CD14-positive monocyte (primary cell): ENCODE measurements at regions not wholly inside any gene's neighbourhood (a gene's known extent, or its start where the extent isn't known, plus 50 kb on each side); places are given as distances from the start of the nearest gene placed in this dataset.

Source experiments
- DNase-seq, 3 donors: peaks; one replicate each; pipeline ENCODE4 v3.0.0-alpha.2; 2011 to 2022
- H2AFZ ChIP-seq: 2 replicates; pipeline ENCODE4 v1.6.0; 2012; ENCODE audit warnings: mild to moderate bottlenecking, low read depth, low read length, inconsistent platforms; ENCODE audit not compliant: insufficient read depth, poor library complexity, severe bottlenecking
- H3K27ac ChIP-seq, 2 donors: 1 replicate in 1 of 2; 2 replicates in 1 of 2; pipeline ENCODE4 v1.5.1; 2012 to 2013; ENCODE audit warnings: low read length in 2 of 2, control low read depth in 1 of 2, inconsistent platforms in 1 of 2, low read depth in 1 of 2, mild to moderate bottlenecking in 1 of 2
- H3K27me3 ChIP-seq, 2 donors: one replicate each; pipeline versions ENCODE4 v1.6.0 to v1.6.1; 2011 to 2013; ENCODE audit warnings: low read length in 2 of 2; ENCODE audit not compliant: control insufficient read depth in 2 of 2, insufficient read depth in 2 of 2
- H3K36me3 ChIP-seq, 2 donors: replicated peaks in 1 of 2; 1 replicate in 1 of 2; 2 replicates in 1 of 2; pipeline versions ENCODE4 v1.5.1 to v1.6.1; 2012 to 2013; ENCODE audit warnings: low read length in 2 of 2, control low read depth in 1 of 2, inconsistent platforms in 1 of 2, mild to moderate bottlenecking in 1 of 2; ENCODE audit not compliant: insufficient read depth in 2 of 2, control insufficient read depth in 1 of 2
- H3K4me1 ChIP-seq, 2 donors: 1 replicate in 1 of 2; 2 replicates in 1 of 2; pipeline versions ENCODE4 v1.5.1 to v1.6.1; 2012 to 2013; ENCODE audit warnings: low read length in 2 of 2, control low read depth in 1 of 2, inconsistent platforms in 1 of 2, mild to moderate bottlenecking in 1 of 2, moderate library complexity in 1 of 2; ENCODE audit not compliant: insufficient read depth in 2 of 2, control insufficient read depth in 1 of 2
- H3K4me2 ChIP-seq: replicated peaks from 2 replicates; pipeline ENCODE3; 2012; ENCODE audit warnings: low read length, moderate library complexity, mild to moderate bottlenecking; ENCODE audit not compliant: poor library complexity, severe bottlenecking; ENCODE audit errors: extremely low read depth
- H3K4me3 ChIP-seq, 3 experiments: fragments of 200-600 bp in 1 of 3; sonication (generic) in 1 of 3; replicated peaks in 1 of 3; 1 replicate in 2 of 3; 2 replicates in 1 of 3; pipeline ENCODE4 v1.5.1; 2011 to 2013; ENCODE audit warnings: low read length in 3 of 3, mild to moderate bottlenecking in 3 of 3, control low read depth in 2 of 3, low read depth in 2 of 3, inconsistent platforms in 1 of 3, moderate library complexity in 1 of 3
- H3K79me2 ChIP-seq: 2 replicates; pipeline ENCODE4 v1.6.0; 2012; ENCODE audit warnings: mild to moderate bottlenecking, control low read depth, inconsistent platforms, low read length, moderate library complexity; ENCODE audit not compliant: insufficient read depth
- H3K9ac ChIP-seq: 2 replicates; pipeline ENCODE4 v1.6.0; 2017; ENCODE audit warnings: low read length, mild to moderate bottlenecking; ENCODE audit not compliant: insufficient read depth, poor library complexity, severe bottlenecking
- H3K9me3 ChIP-seq, 2 donors: replicated peaks in 1 of 2; 1 replicate in 1 of 2; 2 replicates in 1 of 2; pipeline versions ENCODE4 v1.5.1 to v1.6.1; 2012 to 2013; ENCODE audit warnings: low read length in 2 of 2, control low read depth in 1 of 2; ENCODE audit not compliant: control insufficient read depth in 1 of 2, insufficient read depth in 1 of 2
- H4K20me1 ChIP-seq: 2 replicates; pipeline ENCODE4 v1.6.0; 2012; ENCODE audit warnings: mild to moderate bottlenecking, low read length, control low read depth, moderate library complexity; ENCODE audit not compliant: insufficient read depth
- H3K27ac Mint-ChIP-seq, 7 donors: one replicate each; pipeline ENCODE4 v1.8.0; 2020; ENCODE audit warnings: mild to moderate bottlenecking in 7 of 7, mixed read lengths in 7 of 7, moderate library complexity in 6 of 7, inconsistent platforms in 2 of 7
- H3K27me3 Mint-ChIP-seq, 3 donors: one replicate each; pipeline ENCODE4 v1.8.0; 2021 to 2022; ENCODE audit warnings: low read depth in 3 of 3, mild to moderate bottlenecking in 3 of 3, mixed read lengths in 3 of 3, moderate library complexity in 3 of 3, inconsistent platforms in 1 of 3
- H3K36me3 Mint-ChIP-seq, 2 donors: one replicate each; pipeline ENCODE4 v1.8.0; 2020; ENCODE audit warnings: mixed read lengths in 2 of 2, inconsistent platforms in 1 of 2, mild to moderate bottlenecking in 1 of 2
- H3K4me1 Mint-ChIP-seq: one replicate; pipeline ENCODE4 v1.8.0; 2020; ENCODE audit warnings: mild to moderate bottlenecking, mixed read lengths
- H3K4me3 Mint-ChIP-seq, 2 donors: one replicate each; pipeline ENCODE4 v1.8.0; 2020; ENCODE audit warnings: mild to moderate bottlenecking in 2 of 2, mixed read lengths in 2 of 2, moderate library complexity in 1 of 2
- H3K9me3 Mint-ChIP-seq, 7 donors: one replicate each; pipeline ENCODE4 v1.8.0; 2020 to 2022; ENCODE audit warnings: mixed read lengths in 7 of 7, mild to moderate bottlenecking in 6 of 7, moderate library complexity in 6 of 7, inconsistent platforms in 2 of 7
- WGBS: methylation state at CpG from one replicate; pipeline ENCODE4 v1.1.5; 2013; ENCODE audit warnings: missing lambda C conversion rate; ENCODE audit not compliant: insufficient coverage; 5-methylcytosine and 5-hydroxymethylcytosine counted together
- intact Hi-C, 2 donors: fragments of 100-400 bp; cut with micrococcal nuclease; formaldehyde crosslinking; loops; one replicate each; pipeline versions ENCODE4 v1.15.0 to v1.15.1; 2023
- TF ChIP-seq, protein P1 (sequence below): fragments of 200-600 bp; IDR thresholded peaks from one replicate; pipeline ENCODE4 v1.8.0; 2022; ENCODE audit warnings: antibody characterized with exemption, mild to moderate bottlenecking

DNA sequence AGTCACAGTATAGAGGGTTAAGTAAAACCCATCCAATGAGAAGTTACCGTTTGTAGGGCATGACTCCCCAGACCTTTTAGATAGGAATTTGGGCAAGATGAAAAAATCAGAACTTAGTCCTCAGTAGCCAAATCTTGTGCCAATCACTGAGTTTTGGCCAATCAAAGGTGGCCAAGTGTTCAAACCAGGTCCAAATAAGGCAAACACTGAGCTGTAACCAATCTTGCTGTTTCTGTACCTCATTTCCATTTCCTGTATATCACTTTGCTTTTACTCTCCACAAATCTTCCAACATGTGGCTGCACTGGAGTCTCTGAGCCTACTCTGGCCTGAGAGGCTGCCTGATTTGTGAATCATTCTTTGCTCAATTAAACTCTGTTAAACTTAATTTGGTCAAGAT, 81.8 kb upstream of the GPR6 start:
- H3K4me3 Mint-ChIP-seq, result no peak overlapping the region
- H3K4me1 Mint-ChIP-seq, result peaks cover 61% of the 10 kb centered on the region

DNA sequence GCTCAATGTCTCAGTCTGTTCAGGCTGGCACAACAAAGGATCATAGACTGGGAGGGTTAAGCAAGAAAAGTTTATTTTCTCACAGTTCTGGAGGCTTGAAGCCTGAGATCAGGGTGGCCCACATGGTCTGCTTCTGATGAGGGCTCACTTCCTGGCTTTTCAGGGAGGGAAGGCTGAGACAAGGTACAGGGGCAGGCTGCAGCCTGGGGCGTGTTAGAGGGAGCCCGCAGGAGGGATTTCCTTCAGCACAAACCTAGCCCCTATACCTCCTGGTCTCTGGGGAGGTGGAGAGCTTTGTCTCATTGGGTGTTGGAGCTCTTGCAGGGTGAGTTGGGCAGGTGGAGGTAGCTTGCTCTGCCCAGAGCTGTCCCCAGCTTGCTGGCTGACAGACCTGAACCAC, 81.1 kb upstream of the GPR6 start:
- TF ChIP-seq, protein P1, sequence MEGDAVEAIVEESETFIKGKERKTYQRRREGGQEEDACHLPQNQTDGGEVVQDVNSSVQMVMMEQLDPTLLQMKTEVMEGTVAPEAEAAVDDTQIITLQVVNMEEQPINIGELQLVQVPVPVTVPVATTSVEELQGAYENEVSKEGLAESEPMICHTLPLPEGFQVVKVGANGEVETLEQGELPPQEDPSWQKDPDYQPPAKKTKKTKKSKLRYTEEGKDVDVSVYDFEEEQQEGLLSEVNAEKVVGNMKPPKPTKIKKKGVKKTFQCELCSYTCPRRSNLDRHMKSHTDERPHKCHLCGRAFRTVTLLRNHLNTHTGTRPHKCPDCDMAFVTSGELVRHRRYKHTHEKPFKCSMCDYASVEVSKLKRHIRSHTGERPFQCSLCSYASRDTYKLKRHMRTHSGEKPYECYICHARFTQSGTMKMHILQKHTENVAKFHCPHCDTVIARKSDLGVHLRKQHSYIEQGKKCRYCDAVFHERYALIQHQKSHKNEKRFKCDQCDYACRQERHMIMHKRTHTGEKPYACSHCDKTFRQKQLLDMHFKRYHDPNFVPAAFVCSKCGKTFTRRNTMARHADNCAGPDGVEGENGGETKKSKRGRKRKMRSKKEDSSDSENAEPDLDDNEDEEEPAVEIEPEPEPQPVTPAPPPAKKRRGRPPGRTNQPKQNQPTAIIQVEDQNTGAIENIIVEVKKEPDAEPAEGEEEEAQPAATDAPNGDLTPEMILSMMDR, result no peak
- no peak overlapping the region for H3K9ac ChIP-seq
- no peaks in the 10 kb centered on the region for H4K20me1 ChIP-seq
- Mint-ChIP-seq H3K27me3 (peaks cover 0 to 4% (median 0%) of the 10 kb centered on the region in 3 donors), H3K4me1 (peaks cover 54% of the 10 kb centered on the region), H3K27ac (no peak overlapping the region), H3K4me3 (no peak overlapping the region), H3K36me3 (peaks cover 3 to 4% of the 10 kb centered on the region in 2 donors), H3K9me3 (peaks cover 0 to 9% (median 2%) of the 10 kb centered on the region in 7 donors)
- H3K9me3 ChIP-seq, result no peaks in the 10 kb centered on the region
- peak overlapping the region in 1 of 2 donors; percentile 97 for H3K27ac ChIP-seq
- H3K4me3 ChIP-seq, result no peak overlapping the region
- H2AFZ ChIP-seq, result peak overlapping the region; percentile 32
- H3K27me3 ChIP-seq, result no peaks in the 10 kb centered on the region
- H3K4me1 ChIP-seq, result peaks cover 42 to 53% of the 10 kb centered on the region in 2 donors
- H3K36me3 ChIP-seq, result no peaks in the 10 kb centered on the region
- H3K79me2 ChIP-seq, result no peaks in the 10 kb centered on the region
- intact Hi-C loops, result no loop called here
- no peak for DNase-seq
- no CpG with 5 or more reads among the region's 2 CpGs for WGBS
- no peak overlapping the region for H3K4me2 ChIP-seq

More for the DNA sequence above, 81.8 kb upstream of the GPR6 start:
- no peaks in the 10 kb centered on the region for H4K20me1 ChIP-seq
- H3K9me3 ChIP-seq, result no peaks in the 10 kb centered on the region
- peaks cover 3 to 4% of the 10 kb centered on the region in 2 donors for H3K36me3 Mint-ChIP-seq
- no peaks in the 10 kb centered on the region for H3K79me2 ChIP-seq
- H2AFZ ChIP-seq, result peak overlapping the region; percentile 32
- intact Hi-C loops, result no loop called here
- H3K36me3 ChIP-seq, result no peaks in the 10 kb centered on the region
- H3K27me3 Mint-ChIP-seq, result peaks cover 0 to 4% (median 0%) of the 10 kb centered on the region in 3 donors
- H3K27ac Mint-ChIP-seq, result no peak overlapping the region
- H3K9ac ChIP-seq, result no peak overlapping the region
- no peak for DNase-seq
- TF ChIP-seq, protein P1, result no peak
- H3K4me1 ChIP-seq, result peaks cover 48 to 60% of the 10 kb centered on the region in 2 donors
- H3K4me2 ChIP-seq, result no peak overlapping the region
- no peak overlapping the region for H3K4me3 ChIP-seq
- H3K27me3 ChIP-seq, result no peaks in the 10 kb centered on the region
- peak overlapping the region in 1 of 2 donors; percentile 97 for H3K27ac ChIP-seq
- 80% methylated on average over 1 of the region's 1 CpG for WGBS
- peaks cover 0 to 9% (median 2%) of the 10 kb centered on the region in 7 donors for H3K9me3 Mint-ChIP-seq
